Hepatocyte (in vitro differentiated cells): ENCODE measurements at regions not wholly inside any gene's neighbourhood (a gene's known extent, or its start where the extent isn't known, plus 50 kb on each side); places are given as distances from the start of the nearest gene placed in this dataset.

Experiments used
- EZH2 ChIP-seq: fragments of 200-600 bp; sonication (generic); IDR thresholded peaks from 2 replicates; pipeline ENCODE4 v1.6.1; 2016; ENCODE audit warnings: antibody characterized with exemption, mild to moderate bottlenecking, borderline replicate concordance
- EZH2phosphoT487 ChIP-seq: fragments of 200-600 bp; sonication (generic); IDR thresholded peaks from one replicate; pipeline ENCODE4 v1.6.1; 2018; ENCODE audit warnings: antibody characterized with exemption, mild to moderate bottlenecking, low read depth, moderate library complexity; ENCODE audit not compliant: unreplicated experiment, severe bottlenecking

GRCh38 chr5:118703241-118703640, 285.1 kb downstream of the DTWD2 start:
- no peak for TF ChIP-seq EZH2phosphoT487
- no peak for TF ChIP-seq EZH2
